ENCODE measurements at regions not wholly inside any gene's neighbourhood (a gene's known extent, or its start where the extent isn't known, plus 50 kb on each side); places are given as distances from the start of the nearest gene placed in this dataset.

DNA sequence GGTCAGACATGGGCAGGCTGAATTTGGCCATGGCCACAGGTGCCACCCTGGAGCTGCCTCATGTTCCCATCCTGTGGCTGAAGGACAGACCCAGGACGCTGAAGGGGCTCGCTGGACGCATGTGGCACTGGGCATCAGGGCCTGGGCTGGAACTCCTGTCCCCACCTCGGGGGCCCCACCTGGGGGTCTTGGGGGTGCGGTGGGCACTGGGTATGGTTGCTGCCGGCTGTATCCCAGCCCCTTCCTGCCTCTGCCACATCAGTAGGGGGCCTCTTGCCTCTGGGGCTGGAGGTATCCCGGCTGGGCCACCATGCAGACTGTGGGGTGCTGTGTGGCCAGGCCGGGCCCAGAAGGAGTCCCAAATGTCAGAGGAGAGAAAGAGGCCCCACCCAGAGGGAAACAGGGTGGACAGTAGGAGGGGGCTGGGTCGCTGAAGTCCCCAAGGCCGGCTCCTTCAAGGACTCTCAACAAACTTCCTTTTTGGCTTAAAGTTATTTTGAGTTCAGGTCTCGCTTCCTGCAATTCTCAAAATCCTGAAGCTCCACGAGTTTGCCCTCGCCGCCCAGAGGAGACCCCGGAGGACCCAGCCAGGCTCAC is 78.7 kb downstream of the SIK1 start:
- ChIA-PET CTCF (no interaction called here), POLR2A (no interaction called here)
- Mint-ChIP-seq H3K27me3 (ENCODE audit: insufficient read depth, unreplicated experiment) (no peaks in the 10 kb centered on the region), H3K4me1 (ENCODE audit: insufficient read depth, unreplicated experiment) (peaks cover 4% of the 10 kb centered on the region), H3K9me3 (ENCODE audit: unreplicated experiment) (no peaks in the 10 kb centered on the region), H3K4me3 (ENCODE audit: unreplicated experiment) (no peak overlapping the region), H3K36me3 (ENCODE audit: insufficient read depth, unreplicated experiment) (no peaks in the 10 kb centered on the region), H3K27ac (ENCODE audit: low read depth, unreplicated experiment) (no peak overlapping the region)
- no peak for DNase-seq (ENCODE audit: unreplicated experiment)
- no peak for TF ChIP-seq CTCF (IDR thresholded peaks at IDR 0.05; ENCODE audit: unreplicated experiment)
- intact Hi-C loops (cut with micrococcal nuclease) = no loop called here
- no TSS peak for BruUV-seq (replicated peaks)

GRCh38 chr21:43347461-43348169 is 79.3 kb downstream of the SIK1 start:
- Mint-ChIP-seq H3K36me3 (ENCODE audit: insufficient read depth, unreplicated experiment) (no peaks in the 10 kb centered on the region), H3K27me3 (ENCODE audit: insufficient read depth, unreplicated experiment) (no peaks in the 10 kb centered on the region), H3K4me3 (ENCODE audit: unreplicated experiment) (no peak overlapping the region), H3K4me1 (ENCODE audit: insufficient read depth, unreplicated experiment) (peaks cover 4% of the 10 kb centered on the region), H3K9me3 (ENCODE audit: unreplicated experiment) (no peaks in the 10 kb centered on the region), H3K27ac (ENCODE audit: low read depth, unreplicated experiment) (no peak overlapping the region)
- ChIA-PET CTCF (no interaction called here), POLR2A (no interaction called here)
- intact Hi-C loops (cut with micrococcal nuclease) = no loop called here
- BruUV-seq (replicated peaks) = no TSS peak
- DNase-seq (ENCODE audit: unreplicated experiment) = no peak
- no peak for TF ChIP-seq CTCF (IDR thresholded peaks at IDR 0.05; ENCODE audit: unreplicated experiment)

DNA sequence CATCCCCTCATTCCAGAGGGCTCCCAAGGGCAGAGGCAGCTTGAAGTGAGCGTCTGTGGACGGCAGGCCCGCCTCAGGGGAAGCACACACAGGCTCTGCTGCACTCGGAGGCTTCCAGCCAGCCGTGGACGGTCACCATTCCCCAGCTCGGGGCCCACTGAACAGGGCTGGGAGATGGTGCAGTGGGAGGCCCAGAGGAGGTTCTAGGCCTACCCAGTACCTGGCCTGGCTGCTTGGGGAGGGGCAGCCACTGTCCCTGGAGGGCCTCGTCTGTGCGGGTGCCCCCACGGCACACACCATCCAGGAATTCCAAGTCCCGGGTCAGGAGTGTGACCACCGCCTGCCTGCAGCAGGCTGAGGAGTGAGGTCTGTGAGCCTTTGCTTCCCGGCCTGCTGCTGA is 80.4 kb downstream of the SIK1 start:
- CTCF ChIA-PET = no interaction called here
- H3K4me1 Mint-ChIP-seq (ENCODE audit: insufficient read depth, unreplicated experiment) = peaks cover 2% of the 10 kb centered on the region
- BruUV-seq (replicated peaks) = no TSS peak

More for the DNA sequence above, 80.4 kb downstream of the SIK1 start:
- H3K27ac Mint-ChIP-seq (ENCODE audit: low read depth, unreplicated experiment) = no peak overlapping the region
- no peaks in the 10 kb centered on the region for H3K27me3 Mint-ChIP-seq (ENCODE audit: insufficient read depth, unreplicated experiment)
- H3K9me3 Mint-ChIP-seq (ENCODE audit: unreplicated experiment) = no peaks in the 10 kb centered on the region
- no peak for TF ChIP-seq CTCF (IDR thresholded peaks at IDR 0.05; ENCODE audit: unreplicated experiment)
- intact Hi-C loops (cut with micrococcal nuclease) = no loop called here
- POLR2A ChIA-PET = no interaction called here
- H3K36me3 Mint-ChIP-seq (ENCODE audit: insufficient read depth, unreplicated experiment) = no peaks in the 10 kb centered on the region
- H3K4me3 Mint-ChIP-seq (ENCODE audit: unreplicated experiment) = no peak overlapping the region
- no peak for DNase-seq (ENCODE audit: unreplicated experiment)

Measured in MCF 10A (cell line).